ENCODE measurements at regions not wholly inside any gene's neighbourhood (a gene's known extent, or its start where the extent isn't known, plus 50 kb on each side); places are given as distances from the start of the nearest gene placed in this dataset.

GRCh38 chr6:159112714-159113113, 56.5 kb upstream of the FNDC1 start:
- H3K4me3 ChIP-seq (replicated peaks; ENCODE audit: low read depth, low read length), result no peak overlapping the region
- no peak for TF ChIP-seq CTCF (IDR thresholded peaks at IDR 0.05; ENCODE audit: insufficient read depth, low read length, poor library complexity, severe bottlenecking)
- H3K27me3 ChIP-seq (replicated peaks; ENCODE audit: control insufficient read depth, insufficient read depth, low read length), result no peaks in the 10 kb centered on the region
- no peaks in the 10 kb centered on the region for H3K36me3 ChIP-seq (ENCODE audit: control insufficient read depth, insufficient read depth, low read length)
- no peak for DNase-seq (ENCODE audit: extremely low read depth, insufficient read length)

GRCh38 chr6:159110748-159111147, 58.5 kb upstream of the FNDC1 start:
- Histone ChIP-seq H3K36me3 (ENCODE audit: control insufficient read depth, insufficient read depth, low read length) (no peaks in the 10 kb centered on the region), H3K4me3 (replicated peaks; ENCODE audit: low read depth, low read length) (no peak overlapping the region), H3K27me3 (replicated peaks; ENCODE audit: control insufficient read depth, insufficient read depth, low read length) (no peaks in the 10 kb centered on the region)
- no peak for DNase-seq (ENCODE audit: extremely low read depth, insufficient read length)
- TF ChIP-seq CTCF (IDR thresholded peaks at IDR 0.05; ENCODE audit: insufficient read depth, low read length, poor library complexity, severe bottlenecking), result no peak

- no peak for DNase-seq (ENCODE audit: extremely low read depth, insufficient read length)
- Histone ChIP-seq H3K27me3 (replicated peaks; ENCODE audit: control insufficient read depth, insufficient read depth, low read length) (no peaks in the 10 kb centered on the region), H3K4me3 (replicated peaks; ENCODE audit: low read depth, low read length) (no peak overlapping the region), H3K36me3 (ENCODE audit: control insufficient read depth, insufficient read depth, low read length) (no peaks in the 10 kb centered on the region)
- TF ChIP-seq CTCF (IDR thresholded peaks at IDR 0.05; ENCODE audit: insufficient read depth, low read length, poor library complexity, severe bottlenecking), result peak; percentile 92
Measured at GRCh38 chr6:159110013-159110412, 59.2 kb upstream of the FNDC1 start.

GRCh38 chr6:159109391-159109790, 59.8 kb upstream of the FNDC1 start:
- H3K36me3 ChIP-seq (ENCODE audit: control insufficient read depth, insufficient read depth, low read length), result no peaks in the 10 kb centered on the region
- DNase-seq (ENCODE audit: extremely low read depth, insufficient read length), result no peak
- H3K4me3 ChIP-seq (replicated peaks; ENCODE audit: low read depth, low read length), result no peak overlapping the region
- no peak for TF ChIP-seq CTCF (IDR thresholded peaks at IDR 0.05; ENCODE audit: insufficient read depth, low read length, poor library complexity, severe bottlenecking)
- no peaks in the 10 kb centered on the region for H3K27me3 ChIP-seq (replicated peaks; ENCODE audit: control insufficient read depth, insufficient read depth, low read length)

GRCh38 chr6:159108426-159108985, 60.7 kb upstream of the FNDC1 start:
- Histone ChIP-seq H3K4me3 (replicated peaks; ENCODE audit: low read depth, low read length) (no peak overlapping the region), H3K36me3 (ENCODE audit: control insufficient read depth, insufficient read depth, low read length) (no peaks in the 10 kb centered on the region), H3K27me3 (replicated peaks; ENCODE audit: control insufficient read depth, insufficient read depth, low read length) (no peaks in the 10 kb centered on the region)
- TF ChIP-seq CTCF (IDR thresholded peaks at IDR 0.05; ENCODE audit: insufficient read depth, low read length, poor library complexity, severe bottlenecking), result no peak
- no peak for DNase-seq (ENCODE audit: extremely low read depth, insufficient read length)

Data from GM06990 (cell line).